Breast epithelium (tissue), 3 donors: ENCODE measurements at regions not wholly inside any gene's neighbourhood (a gene's known extent, or its start where the extent isn't known, plus 50 kb on each side); places are given as distances from the start of the nearest gene placed in this dataset.

Source experiments
- CTCF ChIP-seq, 3 donors: fragments of 450-650 bp; IDR thresholded peaks; one replicate each; pipeline ENCODE4 v1.5.1; 2016 to 2017; ENCODE audit warnings: antibody characterized with exemption in 3 of 3, mild to moderate bottlenecking in 3 of 3, moderate library complexity in 3 of 3
- POLR2A ChIP-seq: fragments of 450-650 bp; IDR thresholded peaks from one replicate; pipeline ENCODE4 v1.6.1; 2016; ENCODE audit warnings: antibody characterized with exemption, mild to moderate bottlenecking, moderate library complexity
- POLR2AphosphoS5 ChIP-seq, 3 donors: sonication (generic); formaldehyde crosslinking; IDR thresholded peaks; one replicate each; pipeline ENCODE4 v1.6.1; 2017; ENCODE audit warnings: antibody characterized with exemption in 3 of 3

GRCh38 chr6:120981835-120982234 is 352.4 kb downstream of the TBC1D32 start:
- no peak for TF ChIP-seq CTCF (IDR thresholded peaks at IDR 0.05)
- no peak for TF ChIP-seq POLR2A
- TF ChIP-seq POLR2AphosphoS5 (IDR thresholded peaks at IDR 0.05) = no peak
